Dedifferentiated amniotic fluid mesenchymal stem cell (primary cell): ENCODE measurements at regions not wholly inside any gene's neighbourhood (a gene's known extent, or its start where the extent isn't known, plus 50 kb on each side); places are given as distances from the start of the nearest gene placed in this dataset.
"Not testable (repeated sequence)": the region's sequence is repeated elsewhere in the genome, so short reads cannot be mapped to it uniquely, and the experiment has no call there.

ENCODE experiments used
- DNase-seq: peaks from one replicate; pipeline ENCODE4 v3.0.0-alpha.2; 2016; ENCODE audit errors: extremely low spot score

DNA sequence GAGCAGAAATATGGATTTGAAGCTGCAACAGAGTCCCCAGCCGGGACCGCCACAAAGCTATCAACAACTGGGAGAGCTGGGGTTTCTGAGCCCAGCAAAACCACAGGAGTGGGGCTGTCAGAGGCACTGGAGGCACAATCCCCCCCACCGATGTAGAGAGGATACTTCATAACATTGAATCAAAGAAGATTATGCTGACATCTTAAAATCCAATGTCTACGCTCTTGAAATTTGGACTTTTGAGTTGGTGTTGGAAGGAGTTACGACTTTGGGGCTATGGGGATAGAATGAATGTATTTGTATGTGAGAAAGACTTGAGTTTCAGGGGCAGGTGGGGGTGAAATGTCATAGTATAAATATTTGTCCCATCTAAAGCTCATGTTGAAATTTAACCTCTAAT is 1121.6 kb upstream of the CDH8 start:
- no peak for DNase-seq

DNA sequence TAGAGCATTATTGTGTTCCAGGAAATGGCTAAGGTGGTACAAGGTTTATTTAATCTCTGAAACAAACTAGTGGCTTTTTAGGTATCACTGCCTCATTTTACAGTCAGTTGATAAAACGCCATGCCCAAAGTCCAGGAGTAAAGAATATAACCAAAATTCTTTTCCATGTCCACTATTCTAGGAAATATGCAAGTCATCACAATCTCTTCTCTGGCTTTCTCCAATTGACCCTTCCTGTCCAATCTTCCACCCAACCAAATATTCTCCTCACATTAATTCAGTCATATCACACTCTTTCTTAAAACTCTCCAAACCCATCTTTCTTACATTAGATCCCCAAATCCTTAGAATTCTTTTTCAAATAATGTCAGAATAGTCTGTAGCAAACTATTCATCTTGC is 1110.0 kb upstream of the CDH8 start:
- DNase-seq, result no peak

DNA sequence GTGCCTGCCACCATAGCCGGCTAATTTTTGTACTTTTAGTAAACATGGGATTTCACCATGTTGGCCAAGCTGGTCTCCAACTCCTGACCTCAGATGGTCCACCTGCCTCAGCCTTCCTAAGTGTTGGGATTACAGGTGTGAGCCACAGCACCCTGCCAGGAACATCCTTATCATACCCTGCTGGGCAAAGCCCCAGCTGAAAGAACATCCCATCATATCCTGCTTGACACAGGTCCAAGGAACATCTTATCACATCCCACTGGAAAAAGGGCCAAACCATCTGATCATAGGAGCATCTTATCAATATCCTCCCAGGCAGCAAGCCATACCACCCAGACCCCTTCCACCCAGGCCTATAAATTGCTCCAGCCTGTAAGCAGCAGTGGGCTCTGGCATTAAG is 1109.2 kb upstream of the CDH8 start:
- no peak for DNase-seq

DNA sequence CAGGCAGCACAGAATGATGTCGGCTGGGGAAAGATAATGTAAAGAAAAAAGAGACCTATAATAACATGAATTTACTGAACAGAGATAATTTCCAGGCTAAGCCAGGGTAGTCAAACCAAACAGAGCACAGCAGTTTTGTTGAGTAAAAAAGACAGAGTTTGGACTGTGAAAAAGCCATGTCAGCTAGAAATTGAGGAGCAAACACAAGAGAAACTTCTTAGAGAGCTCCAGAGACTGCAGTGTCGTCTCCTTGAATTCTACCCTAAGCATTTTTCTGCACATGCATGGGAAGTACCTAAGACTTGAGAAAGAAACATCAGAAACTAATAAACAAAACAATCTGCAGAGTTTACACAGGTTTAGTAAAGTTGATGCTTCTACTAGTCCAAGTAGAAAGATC is 1098.8 kb upstream of the CDH8 start:
- no peak for DNase-seq

DNA sequence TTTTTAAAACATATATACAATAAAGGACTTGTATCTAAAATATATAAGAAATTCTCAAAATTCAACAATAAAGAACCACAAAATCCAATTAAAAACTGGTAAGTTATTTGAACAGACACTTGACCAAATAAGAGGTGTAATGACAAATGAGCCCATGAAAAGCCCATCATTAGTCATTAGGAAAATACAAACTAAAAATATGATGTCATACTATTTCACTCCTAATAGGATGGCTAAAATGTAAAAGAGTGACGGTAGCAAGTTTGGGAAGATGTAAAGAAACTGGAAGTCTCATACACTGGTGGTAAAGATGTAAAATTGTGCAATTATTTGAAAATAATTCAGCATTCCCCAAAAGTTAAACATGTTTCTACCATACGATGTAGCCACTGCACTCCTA is 1095.3 kb upstream of the CDH8 start:
- no peak for DNase-seq

DNA sequence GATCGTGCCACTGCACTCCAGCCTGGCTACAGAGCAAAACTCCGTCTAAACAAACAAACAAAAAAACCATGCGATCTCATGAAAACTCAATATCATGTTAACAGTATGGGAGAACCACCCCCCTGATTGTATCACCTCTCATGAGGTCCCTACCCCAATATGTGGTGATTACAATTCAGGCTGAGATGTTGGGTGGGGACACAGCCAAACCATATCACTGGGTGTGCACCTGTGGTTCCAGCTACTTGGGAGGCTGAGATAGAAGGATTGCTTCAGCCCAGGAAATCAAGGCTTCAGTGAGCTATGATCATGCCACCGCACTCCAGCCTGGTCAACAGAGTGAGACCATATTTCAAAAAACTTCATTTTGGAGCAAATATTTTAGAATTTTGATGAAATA is 1094.7 kb upstream of the CDH8 start:
- no peak for DNase-seq

DNA sequence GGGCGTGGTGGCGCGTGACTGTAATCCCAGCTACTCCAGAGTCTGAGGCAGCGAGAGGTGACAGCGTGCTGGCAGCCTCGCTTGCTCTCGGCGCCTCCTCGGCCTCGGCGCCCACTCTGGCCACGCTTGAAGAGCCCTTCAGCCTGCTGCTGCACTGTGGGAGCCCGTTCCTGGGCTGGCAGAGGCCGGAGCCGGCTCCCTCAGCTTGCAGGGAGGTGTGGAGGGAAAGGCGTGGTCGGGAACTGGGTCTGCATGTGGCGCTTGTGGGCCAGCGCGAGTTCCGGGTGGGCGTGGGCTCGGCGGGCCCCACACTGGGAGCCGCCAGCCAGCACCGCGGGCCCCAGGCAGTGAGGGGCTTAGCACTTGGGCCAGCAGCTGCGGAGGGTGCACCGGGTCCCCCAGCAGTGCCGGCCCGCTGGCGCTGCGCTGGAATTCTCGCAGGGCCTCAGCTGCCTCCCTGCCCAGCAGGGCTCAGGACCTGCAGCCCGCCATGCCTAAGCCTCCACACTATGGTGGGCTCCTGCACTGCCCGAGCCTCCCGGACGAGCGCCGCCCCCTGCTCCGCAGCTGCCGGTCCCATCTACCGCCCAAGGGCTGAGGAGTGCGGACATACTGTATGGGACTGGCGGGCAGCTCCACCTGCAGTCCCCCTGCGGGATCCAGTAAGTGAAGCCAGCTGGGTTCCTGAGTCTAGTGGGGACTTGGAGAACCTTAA is 1093.3 kb upstream of the CDH8 start:
- DNase-seq, result no peak

DNA sequence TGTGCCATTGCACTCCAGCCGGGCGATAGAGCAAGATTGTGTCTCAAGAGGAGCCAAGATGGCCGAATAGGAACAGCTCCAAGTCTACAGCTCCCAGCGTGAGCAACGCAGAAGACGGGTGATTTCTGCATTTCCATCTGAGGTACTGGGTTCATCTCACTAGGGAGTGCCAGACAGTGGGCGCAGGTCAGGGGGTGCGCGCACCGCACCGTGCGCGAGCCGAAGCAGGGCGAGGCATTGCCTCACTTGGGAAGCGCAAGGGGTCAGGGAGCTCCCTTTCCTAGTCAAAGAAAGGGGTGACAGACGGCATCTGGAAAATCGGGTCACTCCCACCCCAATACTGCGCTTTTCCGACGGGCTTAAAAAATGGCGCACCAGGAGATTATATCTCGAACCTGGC is 1083.7 kb upstream of the CDH8 start:
- not testable (repeated sequence) for DNase-seq

DNA sequence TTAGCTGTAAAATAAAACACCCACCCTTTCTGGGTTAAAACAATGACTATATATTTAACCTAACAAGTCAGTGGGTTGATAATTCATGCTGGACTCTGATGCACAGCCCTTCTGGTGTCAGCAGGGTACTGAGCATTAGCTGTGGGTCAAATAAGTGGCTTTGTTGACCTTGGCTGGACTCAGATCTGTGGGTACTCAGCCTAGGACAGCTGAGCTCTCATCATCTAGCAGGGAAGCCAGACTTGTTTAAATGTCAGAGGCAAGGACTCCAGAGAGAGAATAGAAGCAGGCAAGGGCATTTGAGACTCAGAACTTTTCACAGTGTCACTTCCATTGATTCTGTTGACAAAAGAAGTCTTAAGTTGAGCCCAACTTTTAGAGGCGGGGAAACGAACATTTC is 1063.8 kb upstream of the CDH8 start:
- DNase-seq, result no peak

DNA sequence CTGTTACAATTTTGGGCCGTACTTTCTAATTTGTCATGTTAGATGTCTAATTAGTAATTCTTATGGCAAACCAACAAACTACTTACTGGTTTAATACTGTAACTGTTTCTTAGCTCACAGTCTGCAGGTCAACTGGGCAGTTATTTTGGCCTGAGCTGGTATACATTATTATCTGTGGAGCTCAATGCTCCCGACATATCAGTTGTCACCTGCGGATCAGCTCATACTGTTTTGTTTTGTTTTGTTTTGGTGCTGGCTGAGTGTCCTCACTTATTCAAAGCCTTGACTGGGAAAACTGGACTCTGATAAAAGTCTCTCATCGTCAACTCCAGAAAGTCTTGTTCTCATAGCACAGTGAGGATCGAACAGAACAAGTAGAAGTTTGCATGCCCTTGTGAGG is 1060.6 kb upstream of the CDH8 start:
- DNase-seq, result no peak

DNA sequence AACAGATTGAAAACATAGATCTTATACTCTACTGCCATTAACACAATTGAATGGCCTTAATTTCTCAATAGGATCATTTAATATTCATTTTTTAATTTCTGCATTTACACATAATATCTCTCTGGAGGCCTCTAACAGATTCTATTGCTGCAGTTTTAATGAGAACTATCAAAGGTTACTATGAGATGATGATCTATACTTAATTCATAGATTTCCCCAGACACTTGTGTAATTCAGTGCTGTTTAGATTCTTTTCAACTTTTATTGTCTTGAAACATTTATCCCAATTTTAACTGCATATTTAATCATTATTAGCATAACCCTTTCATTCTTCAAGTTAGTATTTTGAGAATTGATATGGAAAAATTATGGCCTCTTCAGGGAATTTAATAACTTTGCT is 1056.5 kb upstream of the CDH8 start:
- DNase-seq, result no peak

DNA sequence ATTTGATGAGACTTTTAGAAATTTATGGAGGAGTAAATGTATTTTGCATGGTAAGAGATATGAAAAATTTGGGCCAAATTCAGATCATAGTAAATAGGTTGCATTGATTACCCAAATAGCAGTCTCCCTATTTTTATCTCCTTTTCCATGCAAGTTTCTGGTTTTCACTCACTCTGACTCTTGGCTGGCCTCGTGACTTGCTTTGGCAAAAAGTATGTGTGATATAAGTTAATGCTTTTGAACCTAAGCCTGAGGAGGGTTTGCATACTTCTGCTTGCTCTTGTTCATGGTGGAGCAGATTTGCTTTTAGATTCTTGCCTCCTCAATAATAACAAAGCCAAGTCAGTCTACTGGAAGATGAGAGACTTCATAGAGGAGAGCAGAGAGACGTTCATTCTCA is 1045.9 kb upstream of the CDH8 start:
- DNase-seq, result no peak

DNA sequence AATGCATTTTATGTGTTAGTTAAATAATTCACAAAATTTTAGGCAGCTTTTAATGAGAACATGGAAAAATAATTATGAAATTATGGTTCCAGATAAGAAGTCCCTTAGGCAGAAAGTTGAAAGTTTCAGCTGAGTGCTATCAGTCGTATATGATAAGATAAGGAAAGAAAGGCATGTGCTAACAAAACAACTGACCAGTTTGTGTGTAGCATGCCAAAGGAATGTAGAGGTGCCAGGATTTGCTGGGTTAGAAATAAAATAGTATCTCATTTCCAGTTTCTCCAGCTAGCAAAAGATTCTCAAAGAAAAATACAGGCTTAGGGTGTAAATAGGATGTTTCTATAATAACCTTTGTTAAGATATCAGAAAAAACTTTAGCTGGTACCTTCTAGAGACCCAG is 1044.5 kb upstream of the CDH8 start:
- no peak for DNase-seq

DNA sequence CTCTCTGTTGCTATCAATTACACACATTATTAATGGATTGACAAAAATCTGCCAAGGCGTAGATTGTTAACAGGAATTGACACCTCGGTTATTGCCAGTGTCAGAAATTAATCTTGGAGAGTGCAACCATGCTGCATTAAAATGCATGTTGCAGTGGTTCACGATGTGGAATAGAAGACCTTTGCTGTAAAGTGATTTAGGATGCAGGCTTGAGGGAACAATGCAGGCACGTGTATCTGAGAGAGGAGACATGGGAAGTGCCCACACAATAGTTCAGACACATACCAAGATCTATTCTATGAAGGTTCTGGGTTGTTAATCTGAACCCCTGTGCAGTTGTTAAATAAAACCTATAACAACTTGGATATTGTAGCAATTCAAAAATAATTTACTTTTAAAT is 1032.8 kb upstream of the CDH8 start:
- DNase-seq, result no peak

DNA sequence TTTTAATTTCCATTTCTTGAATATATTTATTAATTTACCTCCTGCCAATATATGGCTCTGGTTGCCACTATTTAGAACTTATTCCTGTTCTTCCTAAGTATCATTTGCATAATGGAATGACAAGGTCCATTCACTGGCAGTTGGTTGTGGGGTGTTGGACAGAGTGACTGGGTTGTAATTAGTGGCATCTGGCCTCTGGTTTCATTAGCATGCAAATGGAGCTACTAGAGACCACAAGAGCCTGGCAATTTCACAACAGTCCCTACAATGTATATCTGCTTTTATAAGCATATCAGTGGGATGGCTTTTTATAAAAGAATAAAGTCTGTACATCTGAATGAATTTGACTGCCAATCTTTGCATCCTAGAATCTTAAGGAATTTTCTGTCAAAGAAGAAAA is 1030.9 kb upstream of the CDH8 start:
- DNase-seq, result no peak

DNA sequence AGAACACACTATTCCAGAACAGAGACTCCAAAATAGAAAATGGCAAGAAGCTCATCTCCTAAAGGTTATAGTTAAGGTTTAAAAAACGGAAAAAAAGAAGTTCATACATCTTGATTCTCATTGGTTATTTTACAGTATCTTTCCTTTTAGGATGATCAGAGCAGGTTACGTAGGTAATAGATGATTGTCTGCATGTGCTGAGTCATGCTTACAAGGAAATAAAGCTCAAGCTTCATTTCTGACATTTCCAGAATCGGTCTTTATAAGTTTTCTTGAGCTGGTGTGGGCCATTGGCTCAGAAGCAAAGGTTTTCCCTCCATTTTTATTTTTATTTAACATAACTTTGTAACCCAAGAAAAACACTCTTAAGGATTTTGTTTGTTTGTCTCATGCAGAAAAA is 1030.3 kb upstream of the CDH8 start:
- no peak for DNase-seq

DNA sequence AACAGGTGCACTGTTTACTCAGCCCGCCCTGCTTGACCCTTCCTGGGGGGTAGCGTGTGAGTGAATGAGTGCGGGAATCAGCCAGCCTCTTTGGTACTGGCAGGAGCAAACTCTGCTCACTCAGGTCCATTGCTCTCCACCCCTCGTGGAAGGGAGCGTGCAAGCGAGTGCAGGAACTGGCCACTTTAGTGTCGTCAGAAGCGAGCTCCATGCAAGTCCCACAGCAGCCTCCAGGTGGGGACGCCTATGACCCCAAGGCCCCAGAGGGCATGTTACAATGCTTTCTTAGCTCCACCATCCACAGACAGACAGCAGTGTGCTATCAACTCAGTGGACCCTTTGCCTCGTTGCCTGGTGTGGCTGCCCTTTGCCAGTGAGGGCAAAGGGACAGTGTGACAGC is 1025.1 kb upstream of the CDH8 start:
- DNase-seq, result no peak

DNA sequence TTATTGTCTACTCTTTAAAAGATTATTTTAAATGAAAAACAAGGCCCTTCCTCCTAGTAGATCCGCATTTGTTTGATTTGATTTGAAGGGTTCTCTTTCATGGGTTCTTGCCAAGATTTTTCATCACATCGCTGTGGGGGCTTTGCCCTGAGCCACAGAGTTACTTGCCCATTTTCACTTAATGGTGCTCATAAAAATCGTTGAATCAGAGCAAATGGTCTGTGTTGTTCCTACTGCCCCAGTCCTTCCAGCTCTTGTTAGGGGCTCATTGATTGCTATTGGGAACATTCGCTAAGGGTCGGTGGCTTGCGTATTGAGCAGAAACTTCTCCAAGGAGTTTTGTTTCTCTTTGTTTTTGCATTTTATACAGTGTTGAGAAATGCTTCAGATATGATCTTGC is 1023.4 kb upstream of the CDH8 start:
- no peak for DNase-seq

DNA sequence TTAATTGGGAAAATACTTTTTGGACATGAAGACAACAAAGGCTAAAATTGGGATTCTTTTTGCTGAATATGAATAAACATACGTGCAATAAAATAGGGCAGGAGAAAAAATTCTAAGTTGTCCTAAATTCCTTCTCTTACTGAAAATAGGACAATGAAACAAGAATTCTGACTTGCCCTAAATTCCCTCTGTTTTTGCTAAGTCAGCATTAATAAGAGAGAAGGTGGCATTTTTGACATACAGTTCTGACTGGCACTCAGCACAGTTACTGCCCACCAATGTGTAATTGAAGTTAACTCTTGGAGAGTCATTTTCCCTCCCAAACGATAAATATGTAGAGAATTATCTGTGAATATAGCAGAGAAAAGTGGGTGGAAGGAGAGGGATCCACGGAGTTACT is 1021.1 kb upstream of the CDH8 start:
- DNase-seq, result no peak

DNA sequence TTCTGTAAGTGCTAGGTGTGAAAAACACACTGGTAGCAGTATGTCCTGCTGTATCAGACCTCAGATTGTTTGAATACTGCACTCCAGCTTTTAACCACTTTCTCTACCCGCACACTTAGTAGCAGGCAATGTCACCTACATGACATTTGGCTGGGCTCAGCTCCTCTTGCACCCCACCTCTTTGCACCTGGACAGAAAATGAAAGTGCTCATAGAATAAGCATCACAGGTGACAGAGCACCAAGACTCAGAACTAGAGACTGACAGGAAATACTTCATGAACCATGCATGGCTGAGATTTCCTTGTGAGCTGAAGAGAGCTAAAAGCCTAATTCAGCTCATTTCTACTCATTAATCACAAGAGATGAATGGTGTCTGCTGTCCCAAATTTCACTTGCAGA is 1014.2 kb upstream of the CDH8 start:
- no peak for DNase-seq

DNA sequence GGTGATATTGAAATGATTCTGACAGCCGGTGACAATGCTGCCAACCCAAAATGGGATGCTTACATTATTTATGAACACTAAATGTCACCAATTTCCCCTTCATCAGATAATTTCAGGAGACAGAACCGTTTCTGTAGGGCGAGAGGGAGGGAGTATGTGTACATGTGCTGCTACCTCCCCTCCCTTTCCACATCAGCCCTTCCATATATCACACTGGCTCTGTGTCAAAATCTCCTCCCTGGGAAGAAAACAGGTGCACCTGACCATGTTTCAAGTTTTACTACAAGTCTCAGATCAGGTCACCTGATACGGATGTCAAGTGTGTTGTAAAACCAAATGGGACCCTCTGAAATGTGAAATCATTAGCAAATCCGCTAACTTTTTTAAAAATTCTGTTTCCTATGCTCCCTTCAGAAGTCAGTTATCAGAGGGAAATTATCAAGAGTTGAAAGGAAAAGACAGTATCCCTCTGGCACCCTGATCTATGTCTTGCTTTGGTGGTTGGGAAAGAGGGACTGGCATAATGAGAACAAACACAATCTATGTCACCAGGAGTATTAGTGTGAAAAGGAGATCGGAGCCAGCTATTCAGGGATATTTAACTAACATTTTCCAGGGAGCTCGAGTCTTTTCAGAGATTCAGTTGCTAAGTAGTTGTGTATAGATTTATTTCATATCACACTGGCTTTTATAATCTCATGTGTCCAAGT is 1002.3 kb upstream of the CDH8 start:
- DNase-seq, result no peak

DNA sequence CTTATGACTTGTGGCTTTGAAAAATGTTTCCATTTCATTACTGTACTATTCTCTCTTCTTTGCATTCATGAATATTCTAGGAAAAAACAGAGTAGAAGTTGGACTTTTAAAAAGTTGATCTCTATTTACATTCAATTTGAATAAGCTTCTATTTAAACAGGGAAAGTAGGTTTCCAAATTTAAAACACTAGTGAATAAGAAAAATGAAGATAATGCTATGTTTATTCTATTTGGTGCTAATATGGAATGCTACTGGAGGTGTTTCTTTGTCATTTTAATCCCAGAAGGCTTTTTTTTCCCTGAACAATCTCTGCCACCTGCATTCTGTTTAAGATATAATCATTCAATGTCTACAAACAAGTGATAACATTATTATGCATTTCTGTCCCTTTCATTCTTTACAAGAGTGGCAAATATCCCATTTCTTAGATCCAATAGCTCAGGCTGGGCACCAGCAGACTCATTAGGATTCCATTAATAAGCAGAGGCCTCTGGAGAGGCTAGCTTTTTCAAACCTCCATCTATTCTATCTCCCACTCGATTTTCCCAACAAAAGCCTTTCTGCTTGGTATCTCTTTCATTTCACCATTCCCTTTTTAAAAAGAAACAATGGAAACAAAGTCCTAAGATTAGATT is 1001.6 kb upstream of the CDH8 start:
- DNase-seq, result no peak

DNA sequence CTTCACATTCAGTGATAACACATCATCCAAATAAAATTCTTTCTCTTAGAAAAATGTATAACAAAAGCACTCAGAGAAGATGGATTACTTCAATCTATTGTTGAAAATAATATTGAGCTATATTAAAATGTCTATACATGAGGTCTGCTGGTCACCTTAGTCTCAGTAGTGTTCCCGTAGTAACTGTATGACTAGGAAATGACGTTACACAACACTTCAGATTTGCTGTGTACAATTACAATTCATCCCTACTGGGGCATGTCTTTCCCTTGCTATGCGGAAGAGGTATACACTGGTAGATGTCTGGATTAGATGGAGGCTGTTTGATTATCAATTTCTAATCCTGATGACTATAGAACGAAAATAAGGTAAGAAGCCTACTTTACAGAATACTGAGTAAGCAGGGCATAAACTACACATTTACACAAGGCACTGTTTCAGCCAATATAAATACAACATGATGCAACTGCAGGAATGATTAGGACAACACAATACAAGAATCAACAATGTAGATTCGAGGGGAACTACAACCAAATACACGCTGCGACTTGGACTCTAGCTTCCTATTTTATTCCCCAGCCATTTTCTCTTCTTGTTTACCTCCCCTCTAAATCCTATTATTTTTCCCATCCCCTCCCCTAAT is 982.5 kb upstream of the CDH8 start:
- no peak for DNase-seq
